ENCODE measurements at regions not wholly inside any gene's neighbourhood (a gene's known extent, or its start where the extent isn't known, plus 50 kb on each side); places are given as distances from the start of the nearest gene placed in this dataset.

DNA sequence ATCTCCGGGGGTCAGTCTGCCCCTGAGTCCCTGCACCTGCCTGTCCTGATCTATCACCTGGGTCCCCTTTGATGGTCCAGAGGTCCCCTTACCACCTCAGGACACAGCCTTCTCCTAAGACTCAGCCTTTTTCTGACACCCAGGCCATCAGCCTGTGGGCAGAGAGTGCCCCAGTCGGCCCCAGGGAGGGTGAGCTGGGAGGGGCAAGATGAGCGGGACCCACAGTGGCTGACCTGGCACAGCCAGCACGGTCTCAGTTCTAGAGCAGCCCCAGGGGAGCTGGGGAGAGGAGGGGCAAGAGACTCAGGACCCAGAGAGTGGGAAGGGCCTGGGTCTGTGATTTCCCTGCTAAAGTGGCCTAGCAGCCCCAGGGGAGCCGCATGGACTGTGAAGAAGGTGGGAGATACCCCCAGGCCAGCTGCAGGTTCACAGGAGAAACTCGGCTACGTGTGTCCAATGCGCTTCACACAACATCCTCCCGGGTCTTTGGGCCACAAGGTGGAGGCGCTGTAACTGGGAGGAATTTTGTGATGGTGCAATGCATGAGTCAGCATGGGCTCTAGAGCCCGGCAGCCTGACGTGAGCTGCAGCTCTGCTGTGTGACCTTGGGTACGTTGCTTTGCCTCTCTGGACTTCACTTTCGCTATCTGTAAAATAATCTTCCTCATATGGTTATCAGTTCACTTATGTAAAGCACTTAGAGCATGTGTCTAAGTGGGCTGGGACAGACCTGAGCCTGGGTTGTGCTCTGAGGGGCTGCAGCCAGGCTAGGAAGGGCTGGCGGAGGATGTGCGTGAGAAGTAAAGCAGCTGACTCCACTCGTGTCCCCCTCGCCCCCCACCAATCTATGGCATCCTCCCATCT lies 67.2 kb upstream of the LHX1 start:
- no peak overlapping the region for H3K27ac Mint-ChIP-seq (ENCODE audit: unreplicated experiment)
- FAIRE-seq: no peak
- DNase-seq (ENCODE audit: low read depth): no peak

DNA sequence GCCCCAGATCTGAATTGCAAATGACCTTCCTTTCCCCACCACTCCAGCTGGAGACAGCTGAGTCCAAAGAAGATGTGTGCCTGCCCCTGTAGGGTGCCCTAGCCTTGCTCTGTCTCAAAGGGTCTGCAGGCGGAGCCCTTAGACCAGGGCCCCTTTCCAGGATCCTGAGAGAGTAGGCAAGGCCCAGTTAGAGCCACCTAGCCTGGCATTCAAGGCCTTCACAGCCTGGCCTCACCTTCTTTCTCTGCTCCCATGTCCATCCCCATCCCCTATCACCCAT lies 66.6 kb upstream of the LHX1 start:
- Histone ChIP-seq H3K9me3 (ENCODE audit: insufficient read depth, low read depth, low read length) (no peaks in the 10 kb centered on the region), H3K4me1 (ENCODE audit: insufficient read depth, low read length) (no peaks in the 10 kb centered on the region), H4K20me1 (ENCODE audit: insufficient read depth, low read length) (no peaks in the 10 kb centered on the region), H2AFZ (ENCODE audit: low read depth, low read length) (no peak overlapping the region), H3K4me2 (ENCODE audit: low read length) (no peak overlapping the region), H3K36me3 (ENCODE audit: insufficient read depth, low read length) (no peaks in the 10 kb centered on the region), H3K27ac (ENCODE audit: low read depth, low read length) (no peak overlapping the region), H3K4me3 (ENCODE audit: insufficient read depth, low read depth, low read length) (no peak overlapping the region), H3K27me3 (ENCODE audit: insufficient read depth, low read length) (peaks cover 2% of the 10 kb centered on the region), H3K79me2 (ENCODE audit: insufficient read depth, low read length) (no peaks in the 10 kb centered on the region), H3K9ac (ENCODE audit: low read length) (no peak overlapping the region)
- DNase-seq (ENCODE audit: low read depth) (no peak), FAIRE-seq (no peak)
- Mint-ChIP-seq H3K4me3 (ENCODE audit: unreplicated experiment) (no peak overlapping the region), H3K36me3 (ENCODE audit: low read depth, unreplicated experiment) (no peaks in the 10 kb centered on the region), H3K9me3 (ENCODE audit: unreplicated experiment) (peaks cover 11% of the 10 kb centered on the region), H3K27ac (ENCODE audit: unreplicated experiment) (no peak overlapping the region), H3K4me1 (ENCODE audit: low read depth, unreplicated experiment) (peaks cover 3% of the 10 kb centered on the region), H3K27me3 (ENCODE audit: low read depth, unreplicated experiment) (peaks cover 18% of the 10 kb centered on the region)
- TF ChIP-seq, protein P1, sequence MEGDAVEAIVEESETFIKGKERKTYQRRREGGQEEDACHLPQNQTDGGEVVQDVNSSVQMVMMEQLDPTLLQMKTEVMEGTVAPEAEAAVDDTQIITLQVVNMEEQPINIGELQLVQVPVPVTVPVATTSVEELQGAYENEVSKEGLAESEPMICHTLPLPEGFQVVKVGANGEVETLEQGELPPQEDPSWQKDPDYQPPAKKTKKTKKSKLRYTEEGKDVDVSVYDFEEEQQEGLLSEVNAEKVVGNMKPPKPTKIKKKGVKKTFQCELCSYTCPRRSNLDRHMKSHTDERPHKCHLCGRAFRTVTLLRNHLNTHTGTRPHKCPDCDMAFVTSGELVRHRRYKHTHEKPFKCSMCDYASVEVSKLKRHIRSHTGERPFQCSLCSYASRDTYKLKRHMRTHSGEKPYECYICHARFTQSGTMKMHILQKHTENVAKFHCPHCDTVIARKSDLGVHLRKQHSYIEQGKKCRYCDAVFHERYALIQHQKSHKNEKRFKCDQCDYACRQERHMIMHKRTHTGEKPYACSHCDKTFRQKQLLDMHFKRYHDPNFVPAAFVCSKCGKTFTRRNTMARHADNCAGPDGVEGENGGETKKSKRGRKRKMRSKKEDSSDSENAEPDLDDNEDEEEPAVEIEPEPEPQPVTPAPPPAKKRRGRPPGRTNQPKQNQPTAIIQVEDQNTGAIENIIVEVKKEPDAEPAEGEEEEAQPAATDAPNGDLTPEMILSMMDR (IDR thresholded peaks at IDR 0.05; ENCODE audit: insufficient read depth, low read depth, low read length): no peak
- TF ChIP-seq EZH2 (IDR thresholded peaks at IDR 0.05; ENCODE audit: insufficient read depth, low read length): no peak

More for the DNA sequence above, 67.2 kb upstream of the LHX1 start:
- Histone ChIP-seq H3K9me3 (ENCODE audit: insufficient read depth, low read depth, low read length) (no peaks in the 10 kb centered on the region), H3K27me3 (ENCODE audit: insufficient read depth, low read length) (peaks cover 2% of the 10 kb centered on the region), H3K4me1 (ENCODE audit: insufficient read depth, low read length) (no peaks in the 10 kb centered on the region), H2AFZ (ENCODE audit: low read depth, low read length) (no peak overlapping the region), H3K4me2 (ENCODE audit: low read length) (no peak overlapping the region), H3K9ac (ENCODE audit: low read length) (no peak overlapping the region), H3K36me3 (ENCODE audit: insufficient read depth, low read length) (no peaks in the 10 kb centered on the region), H3K79me2 (ENCODE audit: insufficient read depth, low read length) (no peaks in the 10 kb centered on the region), H3K4me3 (ENCODE audit: insufficient read depth, low read depth, low read length) (no peak overlapping the region), H3K27ac (ENCODE audit: low read depth, low read length) (no peak overlapping the region), H4K20me1 (ENCODE audit: insufficient read depth, low read length) (no peaks in the 10 kb centered on the region)
- TF ChIP-seq EZH2 (IDR thresholded peaks at IDR 0.05; ENCODE audit: insufficient read depth, low read length): no peak
- TF ChIP-seq, protein P1 (IDR thresholded peaks at IDR 0.05; ENCODE audit: insufficient read depth, low read depth, low read length): no peak
- Mint-ChIP-seq H3K27me3 (ENCODE audit: low read depth, unreplicated experiment) (peaks cover 16% of the 10 kb centered on the region), H3K36me3 (ENCODE audit: low read depth, unreplicated experiment) (no peaks in the 10 kb centered on the region), H3K4me1 (ENCODE audit: low read depth, unreplicated experiment) (peaks cover 3% of the 10 kb centered on the region), H3K9me3 (ENCODE audit: unreplicated experiment) (peaks cover 11% of the 10 kb centered on the region), H3K4me3 (ENCODE audit: unreplicated experiment) (no peak overlapping the region)

DNA sequence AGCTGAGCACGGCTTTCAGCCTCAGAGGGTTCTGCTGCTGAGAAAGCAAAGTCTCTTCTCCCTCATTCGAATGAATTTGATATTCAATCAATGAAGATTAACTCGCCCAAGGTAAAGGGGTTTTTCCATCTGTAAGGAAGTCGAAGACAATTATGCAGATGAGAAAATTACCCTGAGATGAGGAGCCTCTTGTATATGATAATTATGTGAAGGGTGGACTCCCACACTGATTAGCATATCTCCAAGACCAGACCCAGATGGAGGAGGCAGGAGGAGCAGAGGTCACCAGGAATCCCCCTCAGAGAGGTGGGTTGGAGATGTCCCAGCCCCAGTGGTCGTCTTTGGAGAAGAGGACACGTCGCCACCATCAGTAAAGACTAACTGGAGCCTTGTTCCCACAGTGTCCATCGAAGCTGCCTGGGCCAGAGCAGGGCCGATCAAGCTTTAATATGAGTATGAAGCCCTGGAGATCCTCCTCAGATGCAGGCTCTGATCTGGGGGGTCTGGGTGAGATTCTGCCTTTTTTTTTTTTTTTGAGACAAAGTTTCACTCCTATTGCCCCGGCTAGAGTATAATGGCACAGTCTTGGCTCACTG lies 61.5 kb upstream of the LHX1 start:
- Histone ChIP-seq H3K4me2 (ENCODE audit: low read length) (no peak overlapping the region), H4K20me1 (ENCODE audit: insufficient read depth, low read length) (no peaks in the 10 kb centered on the region), H3K4me3 (ENCODE audit: insufficient read depth, low read depth, low read length) (no peak overlapping the region), H2AFZ (ENCODE audit: low read depth, low read length) (no peak overlapping the region), H3K27me3 (ENCODE audit: insufficient read depth, low read length) (peaks cover 4% of the 10 kb centered on the region), H3K36me3 (ENCODE audit: insufficient read depth, low read length) (no peaks in the 10 kb centered on the region), H3K4me1 (ENCODE audit: insufficient read depth, low read length) (peaks cover 4% of the 10 kb centered on the region), H3K9me3 (ENCODE audit: insufficient read depth, low read depth, low read length) (no peaks in the 10 kb centered on the region), H3K27ac (ENCODE audit: low read depth, low read length) (no peak overlapping the region), H3K79me2 (ENCODE audit: insufficient read depth, low read length) (no peaks in the 10 kb centered on the region), H3K9ac (ENCODE audit: low read length) (no peak overlapping the region)
- Mint-ChIP-seq H3K4me1 (ENCODE audit: low read depth, unreplicated experiment) (no peaks in the 10 kb centered on the region), H3K27ac (ENCODE audit: unreplicated experiment) (no peak overlapping the region), H3K4me3 (ENCODE audit: unreplicated experiment) (no peak overlapping the region), H3K27me3 (ENCODE audit: low read depth, unreplicated experiment) (peaks cover 17% of the 10 kb centered on the region), H3K9me3 (ENCODE audit: unreplicated experiment) (peaks cover 9% of the 10 kb centered on the region), H3K36me3 (ENCODE audit: low read depth, unreplicated experiment) (peaks cover 2% of the 10 kb centered on the region)
- TF ChIP-seq EZH2 (IDR thresholded peaks at IDR 0.05; ENCODE audit: insufficient read depth, low read length): no peak
- TF ChIP-seq, protein P1 (IDR thresholded peaks at IDR 0.05; ENCODE audit: insufficient read depth, low read depth, low read length): no peak
- no peak for FAIRE-seq
- no peak for DNase-seq (ENCODE audit: low read depth)
